Body of pancreas (tissue), 4 donors: ENCODE measurements at regions not wholly inside any gene's neighbourhood (a gene's known extent, or its start where the extent isn't known, plus 50 kb on each side); places are given as distances from the start of the nearest gene placed in this dataset.

Source experiments
- ATAC-seq: fragments of 150-250 bp; one replicate; pipeline ENCODE4 v1.9.1; 2016
- DNase-seq, 4 donors: peaks; one replicate each; pipeline ENCODE4 v3.0.0-alpha.2; 2019
- H3K27ac ChIP-seq, 4 donors: fragments of 200-600 bp; sonication (generic); 1 replicate in 3 of 4; 2 replicates in 1 of 4; pipeline versions ENCODE4 v1.5.1 to v1.6.1; 2016 to 2019; ENCODE audit warnings: mild to moderate bottlenecking in 1 of 4, mixed read lengths in 1 of 4, moderate library complexity in 1 of 4
- H3K27me3 ChIP-seq, 2 donors: fragments of 200-600 bp; sonication (generic); one replicate each; pipeline ENCODE4 v1.6.0; 2016; ENCODE audit warnings: mild to moderate bottlenecking in 1 of 2
- H3K36me3 ChIP-seq, 2 donors: fragments of 200-600 bp; sonication (generic); replicated peaks in 1 of 2; 2 replicates each; pipeline ENCODE4 v1.5.1; 2016; ENCODE audit warnings: low read depth in 2 of 2; ENCODE audit not compliant: insufficient read depth in 1 of 2
- H3K4me1 ChIP-seq: fragments of 200-600 bp; sonication (generic); one replicate; pipeline ENCODE4 v1.6.0; 2016
- H3K4me3 ChIP-seq, 2 donors: fragments of 200-600 bp; sonication (generic); 1 replicate in 1 of 2; 2 replicates in 1 of 2; pipeline ENCODE4 v1.5.1; 2016 to 2019
- H3K9me3 ChIP-seq, 3 donors: fragments of 200-600 bp; sonication (generic); 1 replicate in 2 of 3; 2 replicates in 1 of 3; pipeline ENCODE4 v1.5.1; 2016
- CTCF ChIP-seq, 7 experiments: fragments of 450-650 bp in 4 of 7; fragments of 200-600 bp in 3 of 7; sonication (generic) in 3 of 7; IDR thresholded peaks; one replicate each; pipeline ENCODE4 v1.5.1; 2016 to 2019; ENCODE audit warnings: antibody characterized with exemption in 7 of 7
- POLR2A ChIP-seq, 3 donors: fragments of 450-650 bp; IDR thresholded peaks; one replicate each; pipeline ENCODE4 v1.6.1; 2016; ENCODE audit warnings: antibody characterized with exemption in 3 of 3, mild to moderate bottlenecking in 2 of 3
- WGBS, 2 donors: methylation state at CpG; one replicate each; pipeline ENCODE4 v1.1.5; 2017; 5-methylcytosine and 5-hydroxymethylcytosine counted together
- intact Hi-C: fragments of 100-400 bp; cut with DNase I; formaldehyde crosslinking; loops from one replicate; pipeline ENCODE4 v1.15.1; 2023

- DNase-seq (no peak), ATAC-seq (no peak)
- Histone ChIP-seq H3K4me1 (no peaks in the 10 kb centered on the region), H3K27ac (no peak overlapping the region), H3K36me3 (no peaks in the 10 kb centered on the region), H3K9me3 (no peaks in the 10 kb centered on the region), H3K27me3 (no peaks in the 10 kb centered on the region), H3K4me3 (no peak overlapping the region)
- TF ChIP-seq CTCF (IDR thresholded peaks at IDR 0.05) (no peak), POLR2A (IDR thresholded peaks at IDR 0.05) (no peak)
- intact Hi-C loops, result no loop called here
- WGBS, 2 donors, result 71 to 73% methylated on average over 5 of the region's 5 CpGs
These were observed 312.0 kb downstream of the KCNC2 start for GRCh38 chr12:74897425-74898211.

- ATAC-seq (no peak), DNase-seq (no peak)
- Histone ChIP-seq H3K4me1 (no peaks in the 10 kb centered on the region), H3K36me3 (no peaks in the 10 kb centered on the region), H3K27ac (no peak overlapping the region), H3K4me3 (no peak overlapping the region), H3K9me3 (no peaks in the 10 kb centered on the region), H3K27me3 (no peaks in the 10 kb centered on the region)
- WGBS, 2 donors, result 80 to 90% methylated on average over 4 of the region's 4 CpGs
- intact Hi-C loops, result no loop called here
- TF ChIP-seq CTCF (IDR thresholded peaks at IDR 0.05), result no peak
- no peak for TF ChIP-seq POLR2A (IDR thresholded peaks at IDR 0.05)
These were observed 310.4 kb downstream of the KCNC2 start for GRCh38 chr12:74899031-74899829.

GRCh38 chr12:74900232-74900631 lies 309.4 kb downstream of the KCNC2 start:
- Histone ChIP-seq H3K4me3 (no peak overlapping the region), H3K27me3 (no peaks in the 10 kb centered on the region), H3K4me1 (no peaks in the 10 kb centered on the region), H3K9me3 (no peaks in the 10 kb centered on the region), H3K36me3 (no peaks in the 10 kb centered on the region), H3K27ac (no peak overlapping the region)
- no peak for ATAC-seq
- intact Hi-C loops, result no loop called here
- TF ChIP-seq CTCF (IDR thresholded peaks at IDR 0.05), result no peak
- no peak for TF ChIP-seq POLR2A (IDR thresholded peaks at IDR 0.05)
- no peak for DNase-seq
- 56 to 69% methylated on average over 4 of the region's 4 CpGs for WGBS, 2 donors

- 0 to 15% methylated on average over 1 of the region's 1 CpG for WGBS, 2 donors
These were observed 306.1 kb downstream of the KCNC2 start for GRCh38 chr12:74903522-74903921.

More at GRCh38 chr12:74903522-74903921, 306.1 kb downstream of the KCNC2 start:
- H3K4me1 ChIP-seq, result no peaks in the 10 kb centered on the region
- TF ChIP-seq POLR2A (IDR thresholded peaks at IDR 0.05) (no peak), CTCF (IDR thresholded peaks at IDR 0.05) (no peak)
- H3K27me3 ChIP-seq, result no peaks in the 10 kb centered on the region
- DNase-seq, result no peak
- H3K36me3 ChIP-seq, result no peaks in the 10 kb centered on the region
- no peaks in the 10 kb centered on the region for H3K9me3 ChIP-seq
- intact Hi-C loops, result no loop called here
- H3K4me3 ChIP-seq, result no peak overlapping the region
- ATAC-seq, result no peak
- H3K27ac ChIP-seq, result no peak overlapping the region
